Activated naive CD8-positive, alpha-beta T cell treated with anti-CD3 and anti-CD28 coated beads, Interleukin-2, amount 50 U/mL, for 24 hours (primary cell): ENCODE measurements at regions not wholly inside any gene's neighbourhood (a gene's known extent, or its start where the extent isn't known, plus 50 kb on each side); places are given as distances from the start of the nearest gene placed in this dataset.

ENCODE experiments used
- ATAC-seq: fragments of 150-1000 bp; cut with Tn5 transposase; one replicate; pipeline ENCODE4 v1.10.0; 2021
- DNase-seq: peaks from one replicate; pipeline ENCODE4 v3.0.0; 2021
- H3K27ac Mint-ChIP-seq: one replicate; pipeline ENCODE4 v1.8.0; 2021; ENCODE audit warnings: mild to moderate bottlenecking, mixed read lengths
- H3K27me3 Mint-ChIP-seq: one replicate; pipeline ENCODE4 v1.8.0; 2021; ENCODE audit warnings: mixed read lengths
- H3K36me3 Mint-ChIP-seq: one replicate; pipeline ENCODE4 v1.8.0; 2021; ENCODE audit warnings: low read depth, mixed read lengths
- H3K4me1 Mint-ChIP-seq: one replicate; pipeline ENCODE4 v1.8.0; 2021; ENCODE audit warnings: mixed read lengths
- H3K4me3 Mint-ChIP-seq: one replicate; pipeline ENCODE4 v1.8.0; 2021; ENCODE audit warnings: mild to moderate bottlenecking, moderate library complexity, mixed read lengths
- H3K9me3 Mint-ChIP-seq: one replicate; pipeline ENCODE4 v1.8.0; 2021; ENCODE audit warnings: mixed read lengths

- no peak for ATAC-seq
Observed at GRCh38 chr1:234540404-234540762, 61.4 kb upstream of the TARBP1 start.

GRCh38 chr1:234539666-234540403 lies 60.9 kb upstream of the TARBP1 start:
- Mint-ChIP-seq H3K9me3 (no peaks in the 10 kb centered on the region), H3K4me1 (peaks cover 18% of the 10 kb centered on the region), H3K27ac (no peak overlapping the region), H3K4me3 (no peak overlapping the region), H3K36me3 (no peaks in the 10 kb centered on the region), H3K27me3 (no peaks in the 10 kb centered on the region)
- DNase-seq = no peak
- ATAC-seq = no peak

More at GRCh38 chr1:234540404-234540762, 61.4 kb upstream of the TARBP1 start:
- H3K4me1 Mint-ChIP-seq = peaks cover 24% of the 10 kb centered on the region
- no peak overlapping the region for H3K27ac Mint-ChIP-seq
- H3K27me3 Mint-ChIP-seq = peaks cover 4% of the 10 kb centered on the region
- H3K36me3 Mint-ChIP-seq = no peaks in the 10 kb centered on the region
- no peak overlapping the region for H3K4me3 Mint-ChIP-seq
- no peaks in the 10 kb centered on the region for H3K9me3 Mint-ChIP-seq
- DNase-seq = no peak

- ATAC-seq = no peak
- DNase-seq = no peak
- no peak overlapping the region for H3K27ac Mint-ChIP-seq
- H3K4me3 Mint-ChIP-seq = no peak overlapping the region
- no peaks in the 10 kb centered on the region for H3K27me3 Mint-ChIP-seq
- H3K36me3 Mint-ChIP-seq = no peaks in the 10 kb centered on the region
- peaks cover 11% of the 10 kb centered on the region for H3K4me1 Mint-ChIP-seq
- H3K9me3 Mint-ChIP-seq = no peaks in the 10 kb centered on the region
Observed at GRCh38 chr1:234538930-234539649, 60.1 kb upstream of the TARBP1 start.

GRCh38 chr1:234538062-234538731 lies 59.2 kb upstream of the TARBP1 start:
- Mint-ChIP-seq H3K4me3 (no peak overlapping the region), H3K27me3 (no peaks in the 10 kb centered on the region), H3K9me3 (no peaks in the 10 kb centered on the region), H3K27ac (no peak overlapping the region), H3K4me1 (peaks cover 2% of the 10 kb centered on the region), H3K36me3 (no peaks in the 10 kb centered on the region)
- no peak for DNase-seq
- no peak for ATAC-seq

- Mint-ChIP-seq H3K27ac (no peak overlapping the region), H3K4me1 (peaks cover 2% of the 10 kb centered on the region), H3K4me3 (no peak overlapping the region), H3K27me3 (peaks cover under 1% of the 10 kb centered on the region), H3K36me3 (no peaks in the 10 kb centered on the region), H3K9me3 (no peaks in the 10 kb centered on the region)
- ATAC-seq (no peak), DNase-seq (no peak)
Observed at GRCh38 chr1:234537236-234537635, 58.3 kb upstream of the TARBP1 start.

GRCh38 chr1:234536741-234537140 lies 57.8 kb upstream of the TARBP1 start:
- H3K4me3 Mint-ChIP-seq = no peak overlapping the region
- no peak overlapping the region for H3K27ac Mint-ChIP-seq
- ATAC-seq = no peak
- peaks cover 2% of the 10 kb centered on the region for H3K27me3 Mint-ChIP-seq
- no peaks in the 10 kb centered on the region for H3K9me3 Mint-ChIP-seq
- no peak for DNase-seq
- H3K4me1 Mint-ChIP-seq = peaks cover 2% of the 10 kb centered on the region
- no peaks in the 10 kb centered on the region for H3K36me3 Mint-ChIP-seq

- DNase-seq (no peak), ATAC-seq (no peak)
- Mint-ChIP-seq H3K27me3 (peaks cover 2% of the 10 kb centered on the region), H3K27ac (no peak overlapping the region), H3K36me3 (no peaks in the 10 kb centered on the region), H3K4me1 (no peaks in the 10 kb centered on the region), H3K9me3 (no peaks in the 10 kb centered on the region), H3K4me3 (no peak overlapping the region)
Observed at GRCh38 chr1:234535763-234536515, 57.0 kb upstream of the TARBP1 start.

GRCh38 chr1:234535218-234535617 lies 56.2 kb upstream of the TARBP1 start:
- Mint-ChIP-seq H3K27me3 (peaks cover 2% of the 10 kb centered on the region), H3K9me3 (no peaks in the 10 kb centered on the region), H3K4me3 (no peak overlapping the region), H3K4me1 (peaks cover 2% of the 10 kb centered on the region), H3K36me3 (no peaks in the 10 kb centered on the region), H3K27ac (no peak overlapping the region)
- DNase-seq (no peak), ATAC-seq (no peak)

GRCh38 chr1:234533975-234534876 lies 55.2 kb upstream of the TARBP1 start:
- no peak for ATAC-seq
- H3K4me3 Mint-ChIP-seq = no peak overlapping the region
- H3K27ac Mint-ChIP-seq = no peak overlapping the region
- peaks cover 12% of the 10 kb centered on the region for H3K4me1 Mint-ChIP-seq
- H3K27me3 Mint-ChIP-seq = peaks cover 2% of the 10 kb centered on the region
- DNase-seq = no peak
- no peaks in the 10 kb centered on the region for H3K36me3 Mint-ChIP-seq
- no peaks in the 10 kb centered on the region for H3K9me3 Mint-ChIP-seq

GRCh38 chr1:234533034-234533891 lies 54.3 kb upstream of the TARBP1 start:
- ATAC-seq (no peak), DNase-seq (no peak)
- H3K36me3 Mint-ChIP-seq = no peaks in the 10 kb centered on the region
- no peak overlapping the region for H3K27ac Mint-ChIP-seq
- peaks cover 4% of the 10 kb centered on the region for H3K27me3 Mint-ChIP-seq
- H3K9me3 Mint-ChIP-seq = no peaks in the 10 kb centered on the region
- no peak overlapping the region for H3K4me3 Mint-ChIP-seq
- peaks cover 17% of the 10 kb centered on the region for H3K4me1 Mint-ChIP-seq

- DNase-seq (no peak), ATAC-seq (no peak)
- no peaks in the 10 kb centered on the region for H3K9me3 Mint-ChIP-seq
- no peaks in the 10 kb centered on the region for H3K36me3 Mint-ChIP-seq
- H3K27me3 Mint-ChIP-seq = peaks cover 4% of the 10 kb centered on the region
- no peak overlapping the region for H3K27ac Mint-ChIP-seq
- peaks cover 17% of the 10 kb centered on the region for H3K4me1 Mint-ChIP-seq
- no peak overlapping the region for H3K4me3 Mint-ChIP-seq
Observed at GRCh38 chr1:234532503-234532922, 53.5 kb upstream of the TARBP1 start.

GRCh38 chr1:234531151-234531635 lies 52.2 kb upstream of the TARBP1 start:
- Mint-ChIP-seq H3K4me1 (peaks cover 17% of the 10 kb centered on the region), H3K4me3 (no peak overlapping the region)

GRCh38 chr1:234530672-234531071 lies 51.7 kb upstream of the TARBP1 start:
- Mint-ChIP-seq H3K9me3 (no peaks in the 10 kb centered on the region), H3K27me3 (peaks cover 10% of the 10 kb centered on the region), H3K36me3 (no peaks in the 10 kb centered on the region), H3K27ac (no peak overlapping the region), H3K4me1 (peaks cover 18% of the 10 kb centered on the region), H3K4me3 (no peak overlapping the region)
- ATAC-seq (no peak), DNase-seq (no peak)

More at GRCh38 chr1:234531151-234531635, 52.2 kb upstream of the TARBP1 start:
- peaks cover 8% of the 10 kb centered on the region for H3K27me3 Mint-ChIP-seq
- no peak for DNase-seq
- no peaks in the 10 kb centered on the region for H3K36me3 Mint-ChIP-seq
- no peak overlapping the region for H3K27ac Mint-ChIP-seq
- ATAC-seq = no peak
- no peaks in the 10 kb centered on the region for H3K9me3 Mint-ChIP-seq
